ENCODE measurements at regions not wholly inside any gene's neighbourhood (a gene's known extent, or its start where the extent isn't known, plus 50 kb on each side); places are given as distances from the start of the nearest gene placed in this dataset.

DNA sequence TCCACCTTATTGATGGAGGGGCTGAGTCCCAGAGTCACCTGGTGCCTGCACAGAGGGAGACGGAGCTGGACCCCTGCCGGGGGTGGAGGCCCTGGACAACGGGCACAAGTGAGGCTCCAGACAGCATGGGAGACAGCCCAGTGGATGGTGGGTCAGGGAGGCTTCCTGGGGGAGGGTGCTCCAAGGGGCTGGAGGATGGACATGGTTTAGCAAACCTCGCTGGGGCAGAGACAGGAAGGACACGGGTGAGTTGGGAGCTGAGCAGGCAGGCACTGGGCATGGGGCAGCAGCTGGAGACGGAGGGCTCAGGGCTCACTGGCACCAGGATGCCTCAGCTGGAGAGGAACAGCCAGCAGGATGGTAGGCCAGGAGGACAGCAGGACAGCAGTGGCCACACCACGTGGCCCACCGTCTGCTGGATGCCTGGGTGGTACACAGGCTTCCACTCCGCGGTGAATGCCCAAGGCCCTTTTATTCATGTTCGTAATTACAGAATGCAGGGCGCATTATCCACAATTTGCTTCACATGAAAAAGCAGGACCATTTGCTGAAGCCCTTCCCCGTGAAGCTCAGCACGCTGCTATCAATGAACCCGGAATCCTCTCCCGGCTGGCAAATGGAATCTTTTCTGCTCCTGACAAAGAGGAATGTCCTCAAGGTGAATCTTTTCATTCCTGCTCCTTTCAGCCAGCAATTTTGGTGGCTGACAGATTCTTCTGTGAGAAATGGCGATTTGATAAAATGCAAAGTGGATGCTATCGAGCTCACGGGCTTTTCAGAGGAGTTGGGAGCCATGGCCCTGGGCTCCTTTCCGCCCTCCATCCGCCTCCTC is 138.1 kb upstream of the C14orf180 start:
- H3K4me3 ChIP-seq (ENCODE audit: control insufficient read depth in 1 of 2, extremely low read depth in 1 of 2, low read length in 1 of 2): no peak overlapping the region
- H3K27ac Mint-ChIP-seq: no peak overlapping the region
- peaks cover 0 to 18% of the 10 kb centered on the region in 2 experiments for H3K27me3 ChIP-seq (replicated peaks in 1 of 2; ENCODE audit: control insufficient read depth in 2 of 2, extremely low read depth in 1 of 2, insufficient read depth in 2 of 2, low read length in 1 of 2)
- peaks cover 0 to 7% (median 0%) of the 10 kb centered on the region in 3 donors for H3K9me3 Mint-ChIP-seq
- 86% methylated on average over 19 of the region's 21 CpGs for WGBS (ENCODE audit: insufficient coverage)
- ATAC-seq (replicated peaks in 1 of 4) (peak in 1 of 4 experiments; percentile 4), DNase-seq (peak in 1 of 35 experiments; percentile 6)
- no peaks in the 10 kb centered on the region for H3K36me3 ChIP-seq (ENCODE audit: control insufficient read depth in 2 of 2, extremely low read depth in 1 of 2, insufficient read depth in 1 of 2, low read length in 1 of 2)
- peaks cover 4% of the 10 kb centered on the region in 2 donors for H3K27me3 Mint-ChIP-seq
- POLR2A ChIA-PET: no interaction called here
- H3K4me1 ChIP-seq (ENCODE audit: control insufficient read depth in 1 of 2, extremely low read depth in 1 of 2, insufficient read depth in 2 of 2, low read length in 2 of 2): peaks cover 0 to under 1% of the 10 kb centered on the region in 2 experiments
- H3K27ac ChIP-seq (ENCODE audit: low read length): no peak overlapping the region
- H3K4me1 Mint-ChIP-seq: no peaks in the 10 kb centered on the region
- CTCF ChIA-PET: no interaction called here
- no peak overlapping the region for H3K4me3 Mint-ChIP-seq
- H3K36me3 Mint-ChIP-seq: no peaks in the 10 kb centered on the region
- H3K9me3 ChIP-seq: no peaks in the 10 kb centered on the region

DNA sequence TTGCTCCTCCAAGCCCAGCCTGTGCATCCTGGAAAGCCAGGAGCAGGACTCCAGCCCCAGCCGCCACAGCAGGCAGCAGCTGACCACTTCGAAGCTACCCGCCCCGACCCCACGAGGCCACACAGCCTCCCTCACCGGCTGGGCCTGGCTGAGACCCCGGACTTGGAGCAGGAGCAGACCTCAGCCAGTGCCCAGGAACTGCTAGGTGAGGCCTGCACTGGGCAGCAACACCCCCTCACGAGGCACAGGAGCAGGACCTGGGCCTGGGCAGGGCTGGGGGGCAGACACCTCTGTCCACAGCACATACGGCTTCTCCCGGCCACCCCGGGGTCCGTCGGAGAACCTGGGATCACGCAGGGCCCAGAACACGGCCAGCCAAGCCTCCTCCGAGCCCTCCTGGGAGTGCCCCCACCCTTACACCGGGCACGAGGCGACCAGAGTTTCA is 137.4 kb upstream of the C14orf180 start:
- Mint-ChIP-seq H3K4me1 (no peaks in the 10 kb centered on the region), H3K9me3 (peaks cover 0 to 7% (median 0%) of the 10 kb centered on the region in 3 donors), H3K27me3 (peaks cover 4 to 9% of the 10 kb centered on the region in 2 donors), H3K27ac (no peak overlapping the region), H3K4me3 (no peak overlapping the region), H3K36me3 (no peaks in the 10 kb centered on the region)
- Histone ChIP-seq H3K4me3 (ENCODE audit: control insufficient read depth in 1 of 2, extremely low read depth in 1 of 2, low read length in 1 of 2) (no peak overlapping the region), H3K27ac (ENCODE audit: low read length) (no peak overlapping the region), H3K9me3 (no peaks in the 10 kb centered on the region), H3K4me1 (ENCODE audit: control insufficient read depth in 1 of 2, extremely low read depth in 1 of 2, insufficient read depth in 2 of 2, low read length in 2 of 2) (no peaks in the 10 kb centered on the region), H3K27me3 (replicated peaks in 1 of 2; ENCODE audit: control insufficient read depth in 2 of 2, extremely low read depth in 1 of 2, insufficient read depth in 2 of 2, low read length in 1 of 2) (peaks cover 0 to 20% of the 10 kb centered on the region in 2 experiments), H3K36me3 (ENCODE audit: control insufficient read depth in 2 of 2, extremely low read depth in 1 of 2, insufficient read depth in 1 of 2, low read length in 1 of 2) (no peaks in the 10 kb centered on the region)
- WGBS (ENCODE audit: insufficient coverage): 82% methylated on average over 19 of the region's 19 CpGs
- peak in 2 of 35 experiments; percentile 4 to 11 for DNase-seq
- ATAC-seq (replicated peaks in 1 of 4): no peak
- CTCF ChIA-PET: no interaction called here
- POLR2A ChIA-PET: no interaction called here

DNA sequence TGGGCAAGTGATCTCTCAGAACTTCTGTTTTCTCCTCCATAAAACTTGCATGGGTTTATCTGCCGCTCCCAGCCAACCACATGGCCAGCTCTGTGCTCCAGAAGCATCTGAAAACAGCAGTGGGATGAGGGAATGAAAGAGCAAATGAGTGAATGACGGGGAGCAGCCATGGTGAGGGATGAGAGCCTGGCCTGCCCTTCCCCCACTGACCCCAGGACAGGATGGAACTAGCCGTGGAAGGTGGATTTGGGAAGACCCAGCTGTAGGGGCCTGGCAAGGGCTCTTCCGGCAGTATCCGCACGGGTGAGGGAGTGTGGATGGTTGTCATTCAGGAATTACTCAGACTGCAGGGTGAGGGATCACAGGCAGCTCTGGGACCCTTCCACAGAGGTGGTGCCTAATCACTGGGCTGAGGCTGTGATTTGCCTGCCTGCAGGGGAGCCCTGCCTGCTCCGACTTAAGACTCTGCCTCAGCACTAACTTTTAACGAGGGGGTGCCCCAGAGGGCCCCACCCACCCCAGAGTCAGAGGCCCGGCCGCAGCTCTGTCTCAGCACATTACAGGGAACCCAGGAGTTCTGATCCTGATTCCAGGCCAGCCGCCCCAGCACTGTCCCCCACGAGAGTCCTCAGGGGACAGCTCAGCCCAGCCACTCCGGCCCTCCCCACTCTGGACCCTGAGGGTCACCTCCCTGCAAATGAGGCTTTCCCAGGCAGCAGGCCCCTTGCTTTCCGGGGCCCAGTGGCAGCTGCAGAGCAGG is 136.8 kb upstream of the C14orf180 start:
- ATAC-seq (replicated peaks in 1 of 4): no peak
- CTCF ChIA-PET: no interaction called here

DNA sequence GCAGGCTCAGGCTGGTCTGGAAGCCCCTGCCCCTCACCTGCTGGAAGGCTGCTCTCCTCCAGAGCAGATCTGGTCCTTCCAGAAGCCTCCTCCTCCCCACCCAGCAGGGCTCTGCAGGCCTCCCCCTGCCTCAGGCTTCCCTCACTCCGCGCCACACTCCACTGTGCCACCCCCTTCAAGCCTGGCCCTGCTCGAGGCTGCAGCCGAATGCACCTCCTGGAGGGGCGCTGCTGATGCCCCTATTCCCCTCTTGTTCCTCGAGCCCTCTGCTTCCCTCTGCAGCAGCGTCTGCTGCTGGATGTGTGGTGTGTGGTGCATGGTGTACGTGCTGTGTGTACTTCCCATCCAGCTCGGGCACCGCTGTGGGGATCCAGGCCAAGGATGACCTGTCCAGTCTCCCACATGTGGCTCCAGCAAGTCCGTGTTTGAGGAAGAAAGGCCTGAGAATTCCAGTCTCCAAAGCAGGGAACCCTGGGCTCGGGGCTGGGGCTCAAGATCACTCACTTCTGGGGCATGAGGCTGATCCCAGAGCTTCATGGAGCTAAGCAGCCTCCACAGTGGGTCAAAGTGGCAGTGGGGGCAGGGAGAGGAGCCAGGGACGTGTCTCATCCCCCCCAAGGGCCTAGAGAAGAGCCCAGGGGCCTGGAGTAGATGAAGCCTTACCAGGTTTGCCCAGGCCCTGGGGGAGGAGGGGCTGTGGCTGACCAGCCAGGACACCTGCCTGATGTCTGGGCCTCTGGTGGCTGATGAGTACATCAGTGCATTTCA is 136.0 kb upstream of the C14orf180 start:
- no peak overlapping the region for H3K4me3 ChIP-seq (ENCODE audit: control insufficient read depth in 1 of 2, extremely low read depth in 1 of 2, low read length in 1 of 2)
- Mint-ChIP-seq H3K27me3 (peaks cover 16 to 23% of the 10 kb centered on the region in 2 donors), H3K4me3 (no peak overlapping the region), H3K36me3 (peaks cover 3% of the 10 kb centered on the region), H3K4me1 (no peaks in the 10 kb centered on the region), H3K27ac (no peak overlapping the region), H3K9me3 (peaks cover 3 to 16% (median 8%) of the 10 kb centered on the region in 3 donors)
- POLR2A ChIA-PET: no interaction called here
- CTCF ChIA-PET: no interaction called here
- 60% methylated on average over 9 of the region's 13 CpGs for WGBS (ENCODE audit: insufficient coverage)
- H3K27ac ChIP-seq (ENCODE audit: low read length): no peak overlapping the region
- H3K27me3 ChIP-seq (replicated peaks in 1 of 2; ENCODE audit: control insufficient read depth in 2 of 2, extremely low read depth in 1 of 2, insufficient read depth in 2 of 2, low read length in 1 of 2): peaks cover 2 to 24% of the 10 kb centered on the region in 2 experiments
- no peaks in the 10 kb centered on the region for H3K36me3 ChIP-seq (ENCODE audit: control insufficient read depth in 2 of 2, extremely low read depth in 1 of 2, insufficient read depth in 1 of 2, low read length in 1 of 2)
- no peaks in the 10 kb centered on the region for H3K4me1 ChIP-seq (ENCODE audit: control insufficient read depth in 1 of 2, extremely low read depth in 1 of 2, insufficient read depth in 2 of 2, low read length in 2 of 2)
- H3K9me3 ChIP-seq: no peaks in the 10 kb centered on the region
- ATAC-seq (replicated peaks in 1 of 4) (no peak), DNase-seq (peak in 2 of 35 experiments; percentile 4 to 9)

More for the DNA sequence above, 136.8 kb upstream of the C14orf180 start:
- POLR2A ChIA-PET: no interaction called here
- H3K4me3 ChIP-seq (ENCODE audit: control insufficient read depth in 1 of 2, extremely low read depth in 1 of 2, low read length in 1 of 2): no peak overlapping the region
- Mint-ChIP-seq H3K4me1 (no peaks in the 10 kb centered on the region), H3K9me3 (peaks cover 0 to 8% (median 2%) of the 10 kb centered on the region in 3 donors), H3K27ac (no peak overlapping the region), H3K27me3 (peaks cover 8 to 16% of the 10 kb centered on the region in 2 donors), H3K36me3 (peaks cover 1% of the 10 kb centered on the region), H3K4me3 (no peak overlapping the region)
- peak in 2 of 35 experiments; percentile 4 to 5 for DNase-seq
- WGBS (ENCODE audit: insufficient coverage): 86% methylated on average over 9 of the region's 14 CpGs
- H3K9me3 ChIP-seq: no peaks in the 10 kb centered on the region
- H3K27ac ChIP-seq (ENCODE audit: low read length): no peak overlapping the region
- H3K36me3 ChIP-seq (ENCODE audit: control insufficient read depth in 2 of 2, extremely low read depth in 1 of 2, insufficient read depth in 1 of 2, low read length in 1 of 2): no peaks in the 10 kb centered on the region
- H3K27me3 ChIP-seq (replicated peaks in 1 of 2; ENCODE audit: control insufficient read depth in 2 of 2, extremely low read depth in 1 of 2, insufficient read depth in 2 of 2, low read length in 1 of 2): peaks cover 0 to 24% of the 10 kb centered on the region in 2 experiments
- H3K4me1 ChIP-seq (ENCODE audit: control insufficient read depth in 1 of 2, extremely low read depth in 1 of 2, insufficient read depth in 2 of 2, low read length in 2 of 2): no peaks in the 10 kb centered on the region

DNA sequence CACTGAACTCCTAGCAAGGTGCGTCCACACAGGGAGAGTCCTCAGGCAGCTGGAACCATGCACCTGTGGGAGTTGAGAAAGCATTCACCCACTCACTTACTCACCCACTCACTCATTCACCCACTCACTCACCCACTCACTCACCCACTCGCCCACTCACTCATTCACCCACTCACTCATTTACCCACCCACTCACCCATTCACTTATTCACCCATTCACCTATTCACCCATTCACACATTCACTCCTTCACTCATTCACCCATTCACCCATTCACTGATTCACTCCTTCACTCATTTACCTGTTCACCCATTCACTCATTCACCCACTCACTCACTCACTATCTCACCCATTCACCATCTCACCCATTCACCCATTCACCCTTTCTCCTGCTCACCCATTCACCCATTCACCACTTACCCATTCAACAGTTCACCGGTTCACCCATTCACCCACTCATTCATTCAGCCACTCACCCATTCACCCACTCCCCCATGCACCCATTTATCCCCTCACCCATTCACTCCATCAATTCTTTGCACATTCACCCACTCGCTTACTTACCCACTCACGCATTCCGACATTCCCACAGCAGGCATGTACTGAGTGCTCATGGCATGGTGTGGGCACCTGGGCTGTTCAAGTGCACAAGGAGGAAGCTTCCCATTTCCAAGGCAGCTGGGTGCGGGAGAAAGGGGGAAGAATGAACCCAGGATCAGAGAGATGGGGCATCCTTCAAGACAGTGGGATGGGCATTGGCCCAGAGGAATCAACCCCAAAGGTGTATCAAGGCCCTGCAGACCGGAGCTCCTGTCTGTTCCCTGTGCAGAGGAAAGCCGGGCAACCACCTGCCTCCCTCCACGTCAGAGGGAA is 135.2 kb upstream of the C14orf180 start:
- Mint-ChIP-seq H3K27ac (no peak overlapping the region), H3K9me3 (peaks cover 10 to 23% (median 14%) of the 10 kb centered on the region in 3 donors), H3K4me3 (no peak overlapping the region), H3K36me3 (peaks cover 3% of the 10 kb centered on the region), H3K27me3 (peaks cover 22 to 29% of the 10 kb centered on the region in 2 donors), H3K4me1 (no peaks in the 10 kb centered on the region)
- H3K9me3 ChIP-seq: no peaks in the 10 kb centered on the region
- peaks cover 2 to 24% of the 10 kb centered on the region in 2 experiments for H3K27me3 ChIP-seq (replicated peaks in 1 of 2; ENCODE audit: control insufficient read depth in 2 of 2, extremely low read depth in 1 of 2, insufficient read depth in 2 of 2, low read length in 1 of 2)
- H3K27ac ChIP-seq (ENCODE audit: low read length): no peak overlapping the region
- DNase-seq (peak in 1 of 35 experiments; percentile 3), ATAC-seq (replicated peaks in 1 of 4) (no peak)
- no peaks in the 10 kb centered on the region for H3K36me3 ChIP-seq (ENCODE audit: control insufficient read depth in 2 of 2, extremely low read depth in 1 of 2, insufficient read depth in 1 of 2, low read length in 1 of 2)
- WGBS (ENCODE audit: insufficient coverage): 85% methylated on average over 6 of the region's 10 CpGs
- no peaks in the 10 kb centered on the region for H3K4me1 ChIP-seq (ENCODE audit: control insufficient read depth in 1 of 2, extremely low read depth in 1 of 2, insufficient read depth in 2 of 2, low read length in 2 of 2)
- POLR2A ChIA-PET: no interaction called here
- CTCF ChIA-PET: no interaction called here
- no peak overlapping the region for H3K4me3 ChIP-seq (ENCODE audit: control insufficient read depth in 1 of 2, extremely low read depth in 1 of 2, low read length in 1 of 2)
